MM.1S (cell line): ENCODE measurements at regions not wholly inside any gene's neighbourhood (a gene's known extent, or its start where the extent isn't known, plus 50 kb on each side); places are given as distances from the start of the nearest gene placed in this dataset.

Experiments
- CTCF ChIP-seq: fragments of 300-600 bp; sonication (generic); IDR thresholded peaks from 2 replicates; pipeline ENCODE4 v1.5.1; 2016; ENCODE audit warnings: antibody characterized with exemption, low read length, mixed read lengths
- EZH2phosphoT487 ChIP-seq: fragments of 300-600 bp; sonication (generic); IDR thresholded peaks from 2 replicates; pipeline ENCODE4 v1.6.1; 2018; ENCODE audit warnings: antibody characterized with exemption, low read length

DNA sequence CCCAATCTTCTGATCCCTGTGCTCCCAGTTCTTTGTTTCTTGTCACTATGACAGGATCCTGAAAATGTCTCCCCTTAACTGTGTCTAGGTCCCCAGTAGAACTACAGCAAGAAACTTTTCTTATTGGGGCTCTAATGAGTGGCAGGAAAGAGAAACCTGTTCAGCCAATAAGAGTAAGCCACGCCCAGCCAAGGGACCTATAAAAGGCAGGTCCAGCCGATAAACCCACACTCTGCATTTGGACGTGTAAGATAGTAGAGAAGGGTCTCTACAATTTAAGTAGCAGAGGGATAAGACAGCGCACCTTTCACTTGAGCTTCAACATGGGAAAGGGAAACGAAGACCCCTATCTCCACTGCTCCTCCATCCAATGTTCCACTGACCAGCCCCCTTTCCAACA, 149.9 kb downstream of the LMLN start:
- no peak for TF ChIP-seq CTCF
- no peak for TF ChIP-seq EZH2phosphoT487
